CMK (cell line): ENCODE measurements at regions not wholly inside any gene's neighbourhood (a gene's known extent, or its start where the extent isn't known, plus 50 kb on each side); places are given as distances from the start of the nearest gene placed in this dataset.
A peak's percentile ranks its signal among the peaks of the same experiment; 100 is the strongest.

Source experiments
- DNase-seq: peaks from one replicate; pipeline ENCODE4 v3.0.0-alpha.2; 2010; ENCODE audit warnings: low read depth

DNA sequence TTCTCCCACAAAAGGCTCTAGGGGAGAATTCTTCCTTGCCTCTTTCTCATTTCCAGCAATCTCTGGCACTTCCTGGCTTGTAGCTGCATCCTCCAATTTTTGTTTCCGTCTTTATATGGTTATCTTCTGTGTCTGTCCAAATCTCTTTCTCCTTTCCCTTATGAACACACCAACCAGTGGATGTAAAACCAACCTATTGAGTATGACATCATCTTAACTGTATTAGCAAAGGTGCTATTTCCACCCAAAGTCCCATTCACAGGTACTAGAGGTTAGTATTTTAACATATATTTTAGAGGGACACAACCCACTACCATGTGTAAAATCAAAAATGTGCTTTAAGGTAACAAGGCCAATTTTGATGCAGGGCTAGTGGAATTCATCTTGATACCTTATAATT, 129.0 kb downstream of the RAP2A start:
- DNase-seq: no peak

DNA sequence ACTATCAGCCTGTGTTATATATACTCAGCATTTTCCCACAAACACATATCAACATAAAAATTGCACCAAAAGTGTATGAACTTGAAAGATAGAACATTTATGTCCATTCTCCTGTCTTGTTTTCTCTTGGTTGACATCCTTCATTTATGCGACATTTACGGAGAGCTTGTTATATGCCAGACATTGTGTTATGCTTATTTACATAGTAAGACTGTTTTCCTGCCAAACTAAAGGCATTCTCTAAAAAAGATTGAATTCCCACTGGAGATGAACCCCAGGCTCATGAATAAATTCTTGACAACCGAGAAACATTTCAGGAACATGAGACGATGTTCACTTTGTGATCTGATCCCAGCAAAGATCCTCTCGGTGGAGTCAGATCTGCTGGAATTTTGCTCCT, 131.0 kb downstream of the RAP2A start:
- DNase-seq: no peak

GRCh38 chr13:97565906-97566305, 131.9 kb downstream of the RAP2A start:
- DNase-seq: no peak

GRCh38 chr13:97566907-97567306, 132.9 kb downstream of the RAP2A start:
- no peak for DNase-seq

DNA sequence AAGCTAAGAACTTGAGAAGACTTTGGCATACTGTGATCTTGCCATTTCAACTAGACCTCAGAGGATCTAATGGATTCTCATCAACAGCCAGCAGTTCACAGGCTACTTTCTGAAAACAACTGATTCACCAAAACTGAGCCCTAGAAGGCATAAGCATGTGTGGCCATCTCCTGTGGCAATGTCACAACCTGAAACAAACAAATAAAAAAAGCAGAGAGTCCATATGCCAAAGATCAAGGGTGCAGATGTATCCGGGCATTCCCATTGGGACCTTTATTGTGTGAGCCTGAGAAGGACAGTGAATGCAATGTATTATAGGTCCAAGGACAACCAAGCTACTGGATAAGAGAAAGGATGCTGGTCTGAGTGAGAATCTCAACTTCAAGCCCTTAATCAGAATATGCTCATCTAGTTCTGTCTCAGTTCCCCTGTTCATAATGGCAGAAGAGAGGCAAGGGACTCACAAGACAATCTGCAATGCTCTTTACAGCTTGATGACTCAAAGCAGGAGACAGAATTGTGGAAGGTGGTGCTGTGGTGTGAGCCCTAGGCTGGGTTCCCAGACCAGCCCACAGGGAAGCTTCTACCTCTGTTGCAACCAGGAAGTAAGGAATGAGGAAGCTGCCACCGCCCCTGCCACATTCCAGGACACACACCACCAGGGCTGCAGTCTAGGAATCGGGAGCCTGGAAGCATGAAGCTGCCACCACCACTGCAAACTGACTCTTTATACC, 133.7 kb downstream of the RAP2A start:
- no peak for DNase-seq

DNA sequence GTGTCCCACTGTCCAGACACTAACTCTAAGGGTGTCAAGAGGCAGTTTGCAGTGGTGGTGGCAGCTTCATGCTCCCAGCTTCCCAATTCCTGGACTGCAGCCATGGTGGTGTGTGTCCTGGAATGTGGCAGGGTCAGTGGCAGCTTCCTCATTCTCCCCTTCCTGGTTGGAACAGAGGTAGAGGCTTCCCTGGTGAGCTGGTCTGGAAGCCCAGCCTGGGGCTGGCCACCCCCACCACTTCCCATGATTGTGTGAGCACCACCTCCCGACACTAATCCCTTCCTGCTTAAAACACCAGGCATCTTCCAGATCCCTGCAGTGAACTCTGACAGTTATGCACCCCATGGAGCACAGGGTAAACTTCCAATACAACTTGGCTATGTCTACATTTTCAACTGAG, 134.9 kb downstream of the RAP2A start:
- DNase-seq: no peak

GRCh38 chr13:97569841-97570240, 135.9 kb downstream of the RAP2A start:
- no peak for DNase-seq

GRCh38 chr13:97570442-97570841, 136.5 kb downstream of the RAP2A start:
- DNase-seq: no peak

- DNase-seq: no peak
Observed at GRCh38 chr13:97573011-97573410, 139.0 kb downstream of the RAP2A start.

GRCh38 chr13:97574926-97575325, 141.0 kb downstream of the RAP2A start:
- no peak for DNase-seq

- no peak for DNase-seq
Observed at GRCh38 chr13:97577026-97577425, 143.1 kb downstream of the RAP2A start.

GRCh38 chr13:97582170-97582569, 148.2 kb downstream of the RAP2A start:
- no peak for DNase-seq

- DNase-seq: peak; percentile 36
Observed at GRCh38 chr13:97583907-97584497, 150.0 kb downstream of the RAP2A start.

DNA sequence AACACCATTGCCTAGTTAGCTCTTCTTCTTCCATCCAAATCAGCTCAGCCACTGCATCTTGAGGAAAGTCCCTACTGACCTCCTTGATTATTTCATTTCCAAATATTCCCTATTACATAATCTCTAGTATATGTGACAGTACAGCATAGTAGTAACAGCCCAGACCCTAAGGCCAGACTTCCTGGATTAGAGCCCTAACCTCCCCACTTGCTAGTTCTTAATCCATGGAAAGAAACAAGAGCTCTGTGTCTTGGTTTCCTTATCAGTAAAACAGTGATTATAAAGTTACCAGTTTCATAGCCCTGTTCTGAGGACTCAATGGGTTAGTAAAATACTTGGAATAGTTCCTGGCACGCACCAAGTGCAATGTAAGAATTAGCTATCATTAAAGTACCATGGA, 153.0 kb downstream of the RAP2A start:
- DNase-seq: no peak

DNA sequence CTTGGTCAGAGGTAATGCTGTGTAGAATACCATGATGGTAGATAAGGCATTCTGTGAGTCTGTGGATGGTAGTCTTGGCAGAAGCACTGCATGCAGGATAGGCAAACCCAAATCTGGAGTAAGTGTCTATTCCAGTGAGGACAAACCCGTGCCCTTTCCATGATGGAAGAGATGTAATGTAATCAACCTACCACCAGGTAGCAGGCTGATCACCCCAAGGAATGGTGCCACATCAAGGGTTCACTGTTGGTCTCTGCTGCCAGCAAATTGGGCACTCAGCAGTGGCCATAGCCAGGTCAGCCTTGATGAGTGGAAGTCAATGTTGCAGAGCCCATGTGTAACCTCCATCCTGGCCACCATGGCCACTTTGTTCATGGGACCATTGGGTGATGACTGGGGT, 155.0 kb downstream of the RAP2A start:
- DNase-seq: no peak

DNA sequence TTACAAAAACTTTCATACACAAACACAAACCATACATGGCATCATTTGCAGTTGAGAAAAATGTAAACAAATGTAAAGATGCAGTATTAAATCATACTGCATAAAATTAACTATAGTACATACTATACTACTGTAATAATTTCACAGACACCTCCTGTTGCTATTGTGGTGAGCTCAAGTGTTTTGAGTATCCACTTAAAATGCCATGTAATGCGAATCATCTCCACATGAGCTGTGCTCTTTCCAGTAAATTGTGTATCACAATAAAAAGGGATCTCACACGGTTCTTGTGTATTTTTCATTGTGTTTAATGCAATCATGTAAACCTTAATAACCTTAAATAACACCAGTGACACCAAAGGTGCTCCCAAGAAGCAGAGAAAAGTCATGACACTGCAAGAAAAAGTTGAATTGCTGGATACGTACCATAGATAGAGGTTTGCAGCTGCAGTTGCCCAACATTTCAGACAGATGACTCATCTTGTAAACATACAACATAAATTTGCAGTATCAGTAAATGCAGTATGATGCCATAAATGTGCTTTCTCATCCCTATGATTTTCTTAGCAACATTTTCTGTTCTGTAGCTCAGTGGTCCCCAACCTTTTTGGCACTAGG, 166.6 kb downstream of the RAP2A start:
- DNase-seq: no peak

- no peak for DNase-seq
Observed at GRCh38 chr13:97615266-97615665, 181.3 kb downstream of the RAP2A start.

GRCh38 chr13:97616385-97616784, 182.4 kb downstream of the RAP2A start:
- no peak for DNase-seq

- DNase-seq: no peak
Observed at GRCh38 chr13:97621025-97621424, 187.1 kb downstream of the RAP2A start.

GRCh38 chr13:97621631-97622030, 187.7 kb downstream of the RAP2A start:
- no peak for DNase-seq

- no peak for DNase-seq
Observed at GRCh38 chr13:97627566-97627965, 193.6 kb downstream of the RAP2A start.

DNA sequence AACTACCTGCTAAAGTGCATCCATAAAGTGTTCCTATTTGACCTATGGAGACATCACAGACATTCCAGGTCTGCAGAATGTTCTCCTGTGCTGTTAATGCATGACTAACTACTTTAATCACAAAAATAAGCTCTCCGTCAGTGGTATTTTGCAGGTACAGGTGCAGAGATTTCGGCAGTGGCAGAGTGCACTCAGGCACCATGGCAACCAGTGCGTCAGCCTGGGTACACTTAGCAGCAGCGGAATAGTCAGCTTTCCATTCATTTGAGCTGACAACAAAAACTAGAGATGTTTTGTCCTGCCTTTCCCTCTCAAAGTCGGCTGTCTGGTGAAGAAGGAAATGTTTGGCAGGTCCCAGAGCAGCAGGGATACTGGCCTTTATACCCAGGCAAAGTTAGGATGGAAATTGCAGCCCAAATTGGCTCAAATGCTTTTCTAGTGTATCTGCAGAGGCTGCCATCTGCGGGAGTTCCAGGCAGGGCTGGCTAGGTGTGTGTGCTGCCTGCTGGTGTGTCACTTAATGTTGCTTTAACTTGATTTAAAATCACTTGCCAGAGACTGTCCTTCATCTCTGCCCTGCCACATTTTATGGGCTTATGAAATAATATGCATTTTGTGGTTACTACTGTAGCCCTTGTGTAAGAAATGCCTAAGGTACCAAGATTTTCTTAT, 195.8 kb downstream of the RAP2A start:
- DNase-seq: no peak

GRCh38 chr13:97630725-97631124, 196.8 kb downstream of the RAP2A start:
- no peak for DNase-seq
